OCI-LY3 (cell line): ENCODE measurements at regions not wholly inside any gene's neighbourhood (a gene's known extent, or its start where the extent isn't known, plus 50 kb on each side); places are given as distances from the start of the nearest gene placed in this dataset.

Source experiments
- CTCF ChIP-seq: fragments of 200-600, 300-600 bp; sonication (generic); IDR thresholded peaks from 2 replicates; pipeline ENCODE4 v1.5.1; 2014; ENCODE audit warnings: antibody characterized with exemption, low read length, low read depth
- EZH2phosphoT487 ChIP-seq: fragments of 200-600 bp; shearing (Covaris generic); IDR thresholded peaks from 2 replicates; pipeline ENCODE4 v1.6.1; 2018; ENCODE audit warnings: antibody characterized with exemption, mixed run types, low read depth

GRCh38 chr2:123808243-123808642, 216.8 kb upstream of the CNTNAP5 start:
- peak; percentile 27 for TF ChIP-seq CTCF
- no peak for TF ChIP-seq EZH2phosphoT487
